GM03348 (cell line): ENCODE measurements at regions not wholly inside any gene's neighbourhood (a gene's known extent, or its start where the extent isn't known, plus 50 kb on each side); places are given as distances from the start of the nearest gene placed in this dataset.
"Not testable (repeated sequence)": the region's sequence is repeated elsewhere in the genome, so short reads cannot be mapped to it uniquely, and the experiment has no call there.

Experiments
- DNase-seq: peaks from one replicate; pipeline ENCODE4 v3.0.0; 2012; ENCODE audit warnings: low spot score

DNA sequence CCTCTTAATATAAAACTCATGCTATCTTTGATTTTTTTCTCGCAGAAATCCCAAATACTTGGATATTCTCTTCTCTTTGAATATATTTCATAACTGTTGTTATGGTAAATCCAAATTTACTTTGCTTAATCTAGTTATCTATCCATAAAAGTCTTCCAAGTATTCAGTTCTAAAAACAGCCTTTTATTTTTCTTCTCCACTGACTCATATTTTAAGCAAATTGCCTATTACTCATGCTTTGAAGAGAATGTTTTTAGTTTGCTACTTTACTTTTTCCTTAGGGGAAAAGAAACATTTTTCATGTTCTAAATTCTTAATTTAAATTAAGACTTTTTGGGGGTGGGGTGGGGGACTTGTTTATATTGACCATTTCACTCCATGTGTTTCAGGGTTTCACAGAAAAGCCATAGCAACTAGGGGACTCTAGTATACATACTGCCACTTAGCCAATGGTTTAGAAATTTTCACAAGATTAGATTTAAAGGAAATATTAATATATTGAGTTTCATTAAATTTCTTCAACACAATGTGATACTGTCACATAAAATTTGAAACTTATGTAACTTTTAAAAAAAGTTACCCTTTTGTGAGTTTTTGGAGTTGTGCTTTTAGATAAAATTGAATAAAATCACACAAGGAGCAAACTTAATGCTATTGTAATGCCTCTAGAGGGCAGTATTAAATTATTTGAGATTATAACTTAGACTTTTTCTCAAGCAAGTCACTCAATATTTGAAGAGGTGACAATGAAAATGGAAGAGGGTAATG lies 545.8 kb upstream of the ARRDC3 start:
- DNase-seq = peak; percentile 31

DNA sequence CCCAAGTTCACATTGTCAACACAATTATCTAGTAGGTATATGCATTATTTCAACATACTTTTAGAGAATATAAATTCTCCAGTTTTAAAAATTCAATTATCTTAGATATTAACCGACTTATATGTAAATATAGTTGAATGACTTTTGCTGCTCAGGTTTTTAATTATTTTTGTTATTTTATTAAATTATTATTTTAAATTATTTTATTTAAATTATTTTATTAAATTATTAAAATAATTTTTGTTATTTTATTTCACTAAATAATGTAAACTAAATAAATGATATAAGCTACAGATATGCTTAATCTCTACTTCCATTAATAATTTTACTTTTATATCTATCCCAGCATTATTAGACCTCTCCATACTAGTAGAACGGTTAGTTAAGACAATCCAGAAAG lies 544.3 kb upstream of the ARRDC3 start:
- DNase-seq = no peak

DNA sequence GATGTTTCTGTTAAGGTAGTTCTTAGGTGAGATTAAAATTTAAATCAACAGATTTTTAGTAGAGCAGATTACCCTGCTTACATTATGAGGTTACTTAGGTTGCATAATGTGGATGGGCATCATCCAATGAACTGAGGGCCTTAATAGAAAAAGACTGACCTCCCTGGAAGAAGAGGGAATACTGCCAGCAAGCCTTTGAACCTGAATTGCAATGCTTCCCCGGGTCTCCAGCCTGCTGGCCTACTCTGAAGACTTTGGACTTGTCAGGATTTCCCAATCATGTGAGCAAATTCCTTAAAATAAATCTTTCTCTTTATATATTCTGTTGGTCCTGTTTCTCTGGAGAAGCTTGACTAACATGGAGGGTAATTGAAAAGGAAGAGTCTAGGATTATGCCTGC lies 542.1 kb upstream of the ARRDC3 start:
- DNase-seq = no peak

DNA sequence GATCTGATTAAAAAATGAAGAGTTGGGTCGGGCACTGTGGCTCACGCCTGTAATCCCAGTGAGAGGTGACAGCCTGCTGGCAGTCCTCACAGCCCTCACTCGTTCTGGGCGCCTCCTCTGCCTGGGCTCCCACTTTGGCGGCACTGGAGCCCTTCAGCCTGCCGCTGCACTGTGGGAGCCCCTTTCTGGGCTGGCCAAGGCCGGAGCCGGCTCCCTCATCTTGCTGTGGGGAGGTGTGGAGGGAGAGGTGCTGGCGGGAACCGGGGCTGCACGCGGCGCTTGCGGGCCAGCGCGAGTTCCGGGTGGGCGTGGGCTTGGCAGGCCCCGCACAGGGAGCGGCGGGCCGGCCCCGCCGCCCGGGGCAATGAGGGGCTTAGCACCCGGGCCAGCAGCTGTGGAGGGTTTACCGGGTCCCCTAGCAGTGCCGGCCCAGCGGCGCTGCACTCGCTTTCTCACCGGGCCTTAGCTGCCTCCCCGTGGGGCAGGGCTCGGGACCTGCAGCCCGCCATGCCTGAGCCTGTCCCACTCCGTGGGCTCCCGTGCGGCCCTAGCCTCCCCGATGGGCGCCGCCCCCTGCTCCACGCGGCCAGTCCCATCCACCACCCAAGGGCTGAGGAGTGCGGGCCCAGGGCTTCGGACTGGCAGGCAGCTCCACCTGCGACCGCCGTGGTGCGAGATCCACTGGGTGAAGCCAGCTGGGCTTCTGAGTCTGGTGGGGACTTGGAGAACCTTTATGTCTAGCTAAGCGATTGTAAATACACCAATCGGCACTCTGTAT lies 534.1 kb upstream of the ARRDC3 start:
- not testable (repeated sequence) for DNase-seq

DNA sequence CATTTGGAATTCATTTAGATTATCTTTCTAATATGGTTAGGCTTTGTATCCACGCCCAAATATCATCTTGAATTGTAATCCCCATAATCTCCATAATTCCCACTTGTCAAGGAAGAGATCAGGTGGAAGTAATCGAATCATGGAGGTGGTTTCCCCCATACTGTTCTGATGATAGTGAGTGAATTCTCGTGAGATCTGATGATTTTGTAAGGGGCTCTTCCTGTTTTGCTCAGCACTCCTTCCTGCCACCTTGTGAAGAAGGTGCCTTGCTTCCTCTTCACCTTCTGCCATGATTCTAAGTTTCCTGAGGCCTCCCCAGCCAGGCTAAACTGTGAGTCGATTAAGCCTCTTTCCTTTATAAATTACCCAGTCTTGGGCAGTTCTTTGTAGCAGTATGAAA lies 527.5 kb upstream of the ARRDC3 start:
- no peak for DNase-seq

DNA sequence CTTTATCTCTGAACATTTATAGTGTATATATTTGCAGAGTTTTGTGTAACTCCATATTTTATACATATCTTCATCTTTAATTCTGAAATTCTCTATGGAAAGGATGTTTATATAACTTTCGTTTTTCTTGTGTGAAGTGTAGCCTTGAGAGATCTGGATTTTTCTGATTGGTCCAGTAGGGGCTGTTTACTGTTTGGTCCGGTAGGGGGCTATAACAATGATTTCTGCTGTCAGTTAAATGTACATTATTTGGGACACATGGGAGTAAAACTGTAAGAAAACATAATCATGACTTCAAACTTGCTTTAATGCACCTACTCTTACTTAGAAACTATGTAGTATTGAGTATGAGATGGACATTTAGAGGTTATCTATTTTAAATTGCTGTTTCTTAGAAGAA lies 527.1 kb upstream of the ARRDC3 start:
- no peak for DNase-seq

DNA sequence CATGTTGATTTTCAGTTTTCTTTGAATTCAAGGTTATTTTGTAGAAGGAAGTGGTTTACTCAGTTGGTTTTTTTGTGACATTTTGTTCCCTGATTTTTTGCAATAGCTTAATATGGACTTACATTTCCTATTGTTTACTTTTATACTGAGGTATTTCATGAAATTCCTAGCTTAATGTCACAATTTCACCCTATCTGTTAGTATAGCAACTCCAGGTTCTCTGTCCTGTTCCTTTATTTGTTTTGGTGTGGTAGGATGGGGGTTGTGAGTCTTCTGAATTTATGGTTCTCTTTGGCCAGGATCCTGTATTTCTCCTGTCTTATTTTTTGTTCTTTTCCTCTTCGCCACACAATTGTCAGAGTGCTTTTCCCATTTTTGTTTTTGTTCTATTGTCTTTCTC lies 523.4 kb upstream of the ARRDC3 start:
- no peak for DNase-seq

DNA sequence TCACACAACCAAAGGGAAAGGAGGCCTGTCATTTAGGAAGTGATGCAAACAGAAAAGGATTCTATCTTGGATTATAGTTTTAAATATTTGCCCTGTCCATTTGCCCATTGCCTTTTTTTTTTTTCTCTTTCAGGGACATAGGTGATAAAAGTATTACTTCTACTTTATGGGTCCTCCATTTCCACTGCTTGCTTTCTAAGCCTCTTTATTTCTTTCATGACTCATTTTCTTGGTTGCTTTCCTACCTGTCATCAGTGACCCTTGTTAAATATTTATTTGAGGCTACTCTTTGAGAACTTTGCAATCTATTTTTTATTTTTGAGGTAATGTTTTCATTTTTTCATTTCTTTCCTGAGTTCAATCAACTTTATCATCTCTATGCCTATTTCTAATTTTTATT lies 522.9 kb upstream of the ARRDC3 start:
- no peak for DNase-seq

DNA sequence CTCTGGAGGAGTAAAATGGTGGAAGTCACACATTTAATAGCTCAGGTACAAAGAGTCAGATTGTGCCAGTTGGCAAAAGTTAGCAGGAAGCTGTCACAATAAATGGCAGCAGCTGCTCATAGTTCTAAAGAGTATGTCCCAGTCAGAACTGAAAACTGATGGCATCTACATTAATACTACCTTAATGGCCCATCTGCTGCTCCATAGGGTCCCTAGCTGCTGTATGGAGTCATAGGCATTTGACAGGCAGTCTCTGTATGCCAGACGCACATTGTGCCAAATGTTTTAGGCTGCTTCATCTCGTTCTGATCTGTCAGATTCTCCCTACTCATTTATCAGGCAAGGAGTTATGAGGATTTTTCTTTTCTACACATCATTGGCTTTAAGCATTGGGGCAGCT lies 515.8 kb upstream of the ARRDC3 start:
- no peak for DNase-seq

DNA sequence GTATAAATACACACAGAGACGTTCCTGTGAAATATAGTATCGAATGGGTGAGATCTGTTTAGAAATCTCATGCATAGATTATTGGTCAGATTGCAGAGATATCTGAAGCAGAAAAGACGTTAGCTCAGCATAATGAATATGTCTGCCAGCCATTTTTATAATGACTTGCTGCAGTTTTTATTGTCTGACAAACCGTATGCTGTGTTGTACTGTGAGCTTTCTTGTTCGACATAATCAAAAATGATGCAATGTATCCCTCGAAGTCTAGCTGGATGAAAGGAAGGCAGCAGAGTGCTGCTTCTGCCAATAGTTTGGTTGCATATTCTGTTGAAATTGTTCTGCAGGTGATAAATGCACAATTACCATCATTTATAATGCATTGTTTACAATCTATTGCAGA lies 514.9 kb upstream of the ARRDC3 start:
- DNase-seq = no peak

DNA sequence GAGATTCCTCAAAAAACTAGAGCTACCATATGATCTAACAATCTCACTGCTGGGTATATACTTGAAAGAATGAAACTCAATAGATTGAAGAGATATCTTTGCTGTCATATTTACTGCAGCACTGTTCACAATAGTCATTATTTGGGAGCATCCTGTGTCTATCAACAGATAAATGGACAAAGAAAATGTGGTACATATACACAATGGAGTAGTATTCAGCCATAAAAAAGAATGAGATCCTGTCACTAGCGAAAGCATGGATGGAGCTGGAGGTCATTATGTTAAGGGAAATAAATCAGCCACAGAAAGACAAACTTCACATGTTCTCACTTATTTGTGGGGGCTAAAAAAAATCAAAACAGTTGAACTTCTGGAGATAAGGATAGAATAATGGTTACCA lies 505.7 kb upstream of the ARRDC3 start:
- DNase-seq = no peak

DNA sequence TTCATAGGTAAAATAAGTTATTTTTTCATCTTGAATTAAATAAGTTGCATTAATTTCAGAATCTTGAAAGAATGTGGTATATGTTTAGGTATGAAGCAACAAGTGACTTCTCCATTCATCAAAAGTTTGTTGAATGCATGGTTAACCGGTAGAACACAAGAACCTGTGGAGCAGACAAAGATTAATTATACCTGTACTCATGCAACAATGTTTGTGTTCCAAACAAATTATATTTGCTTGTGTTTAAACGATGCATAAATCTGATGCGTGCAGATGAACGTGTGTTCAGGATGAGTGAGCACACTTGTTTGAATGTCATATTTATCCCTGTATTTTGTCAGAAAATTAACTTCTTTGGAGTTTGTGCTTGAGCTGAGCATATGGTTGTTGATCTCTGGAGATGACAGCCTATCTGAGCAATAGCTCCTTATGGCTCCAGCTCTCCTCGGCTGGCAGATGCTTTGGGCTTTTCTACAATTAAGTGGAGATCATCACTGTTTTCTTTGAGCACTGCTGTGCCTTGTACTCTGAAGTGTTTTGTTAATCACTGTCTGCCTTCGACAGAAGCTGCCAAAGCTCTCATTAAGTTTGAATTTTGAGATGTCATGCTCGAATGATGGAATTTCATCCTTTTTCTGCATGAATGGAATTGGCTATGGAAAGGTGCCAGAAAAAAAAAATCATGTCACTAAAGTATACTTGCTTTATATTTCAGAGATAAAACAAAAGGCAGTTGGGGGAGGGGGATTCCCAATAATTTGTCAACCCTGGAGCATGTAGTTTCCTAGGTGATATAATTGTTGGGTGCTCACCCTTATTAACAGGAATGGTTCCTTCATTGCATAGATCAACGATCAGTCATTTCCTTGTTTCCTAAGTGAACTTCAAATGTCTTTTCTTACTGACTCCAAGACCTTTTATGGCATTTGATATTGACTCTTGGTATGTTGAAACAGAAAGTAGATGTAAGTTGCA lies 502.5 kb upstream of the ARRDC3 start:
- no peak for DNase-seq

DNA sequence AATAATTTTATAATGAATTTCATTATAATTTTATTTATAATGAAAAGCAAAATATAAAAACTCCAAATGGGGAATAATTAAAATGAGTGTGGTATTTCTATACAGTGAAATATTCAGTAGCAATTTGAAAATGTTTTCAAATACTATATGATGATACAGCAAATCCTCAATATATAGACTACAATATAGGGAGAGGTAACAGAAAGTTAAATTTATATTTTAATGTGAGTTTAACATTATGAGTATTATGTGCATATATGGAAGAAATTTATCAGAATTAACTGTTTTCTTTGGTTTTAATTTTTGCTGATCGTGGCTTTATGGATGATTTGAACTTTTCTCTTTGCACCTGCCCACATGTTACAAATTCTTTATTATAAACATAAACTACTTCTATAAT lies 500.9 kb upstream of the ARRDC3 start:
- DNase-seq = no peak

DNA sequence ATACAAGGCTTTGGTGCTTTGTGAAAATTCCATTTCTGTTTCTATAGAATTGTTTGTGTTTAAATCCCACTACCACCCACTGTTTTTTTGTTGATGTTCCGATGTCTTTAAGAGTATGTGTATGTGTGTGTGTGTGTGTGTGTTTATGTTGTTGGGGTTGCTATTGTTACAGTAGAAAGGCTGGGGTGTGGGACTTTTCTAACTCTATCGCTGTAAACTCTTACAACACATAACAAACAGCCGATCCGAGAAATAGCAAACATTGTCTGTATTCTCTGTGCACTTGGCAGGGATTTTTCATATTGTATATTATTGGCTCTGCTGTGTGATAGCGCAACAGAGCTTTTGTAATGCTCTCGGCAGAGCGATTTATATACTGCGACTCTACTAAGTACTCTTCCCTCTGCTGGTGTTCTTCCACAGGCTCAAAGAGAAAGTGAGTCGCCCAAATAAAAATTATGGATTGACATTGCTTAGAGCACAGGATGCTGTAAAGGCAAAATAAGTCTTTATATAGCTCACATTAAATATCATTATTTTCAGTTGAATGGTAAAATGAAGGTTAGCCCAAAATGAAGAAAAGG lies 492.2 kb upstream of the ARRDC3 start:
- no peak for DNase-seq

DNA sequence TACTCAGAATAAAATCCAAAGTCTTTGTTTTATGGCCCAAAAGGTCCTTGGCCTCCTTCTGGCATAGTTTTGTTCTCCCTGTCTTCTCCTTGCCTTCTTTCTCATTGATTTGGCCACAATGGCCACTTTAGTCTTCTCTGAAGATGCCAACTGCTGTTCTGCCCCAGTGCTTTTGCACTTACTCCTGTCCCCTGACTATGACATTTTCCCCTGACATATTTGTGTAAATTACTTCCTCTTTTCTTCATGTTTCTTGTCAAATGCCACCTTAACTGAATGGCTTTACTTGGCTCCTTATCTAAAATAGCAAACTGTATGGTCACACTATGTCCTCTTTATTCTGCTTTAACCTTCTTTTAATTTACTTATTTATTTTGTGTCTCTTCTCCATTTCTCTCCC lies 484.7 kb upstream of the ARRDC3 start:
- DNase-seq = no peak

DNA sequence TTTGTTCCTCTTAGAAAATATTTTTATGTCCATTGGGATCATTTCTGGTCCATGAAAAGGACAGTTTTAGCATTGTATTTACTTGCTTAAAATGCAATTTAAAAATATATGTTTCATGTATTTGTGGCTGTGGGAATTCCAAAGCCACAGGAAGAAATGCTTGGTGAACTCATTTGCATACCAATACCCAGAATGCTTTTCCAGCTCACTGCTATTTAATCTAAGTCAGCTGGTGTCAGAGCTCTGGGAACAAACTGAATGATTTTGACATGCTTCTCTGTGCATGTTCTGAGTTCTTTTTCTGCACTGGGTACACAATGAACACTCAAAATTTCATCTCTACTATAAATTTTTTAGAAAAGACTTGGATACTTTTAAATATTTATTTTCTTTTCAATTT lies 482.8 kb upstream of the ARRDC3 start:
- no peak for DNase-seq

DNA sequence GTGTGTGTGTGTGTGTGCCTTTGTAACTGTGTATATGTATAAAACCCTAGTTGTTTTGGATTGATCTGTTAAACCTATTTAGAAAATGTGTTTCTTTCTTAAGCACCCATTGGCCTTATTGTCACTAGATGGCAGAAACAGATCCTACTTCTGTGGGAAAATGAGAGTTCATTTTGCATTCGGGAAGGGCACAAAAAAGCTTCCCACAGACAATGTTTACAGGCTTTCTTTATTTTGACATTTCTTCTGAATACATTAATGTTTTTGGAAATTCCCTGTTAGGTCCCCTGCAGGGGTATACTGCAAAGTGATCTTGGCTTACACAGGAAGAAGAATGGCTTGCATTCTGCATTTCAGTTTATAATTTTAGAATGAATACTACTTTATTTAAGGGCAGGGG lies 481.8 kb upstream of the ARRDC3 start:
- no peak for DNase-seq

DNA sequence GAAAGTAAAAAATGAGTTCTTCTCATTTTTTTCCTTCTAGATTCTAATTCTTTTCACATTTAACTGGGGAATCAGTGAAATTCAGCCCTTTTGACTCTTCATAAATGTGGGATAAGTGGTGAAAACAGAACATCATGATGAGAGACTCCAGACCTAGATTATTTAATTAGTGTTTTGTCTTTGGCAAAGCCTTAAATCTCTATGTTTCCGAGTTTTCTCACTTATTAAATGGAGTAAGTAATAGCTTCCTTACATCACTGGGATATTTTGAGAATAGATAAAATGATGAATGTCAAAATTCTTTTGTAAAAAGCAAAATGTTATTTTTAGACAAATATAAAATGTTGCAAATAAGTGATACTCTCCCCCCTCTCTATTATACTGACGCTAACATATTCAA lies 468.6 kb upstream of the ARRDC3 start:
- DNase-seq = no peak

DNA sequence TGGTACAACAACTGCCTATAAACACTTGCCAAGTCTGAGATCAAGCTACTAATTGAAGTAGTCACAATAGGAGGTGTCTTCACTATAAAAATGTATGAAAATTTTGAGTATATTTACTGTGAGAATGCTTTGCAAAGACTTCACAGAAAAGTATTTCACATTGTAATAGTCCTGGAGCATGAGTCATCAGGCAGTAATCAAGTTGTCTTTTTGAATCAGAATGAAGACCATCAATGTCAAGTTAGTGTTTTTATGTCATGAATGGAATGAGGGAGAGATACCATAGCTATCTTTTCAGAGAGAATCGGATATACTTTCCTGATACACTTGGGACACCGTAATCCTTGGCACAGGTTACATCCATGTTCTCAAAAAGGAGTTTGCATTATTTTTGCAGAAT lies 466.9 kb upstream of the ARRDC3 start:
- DNase-seq = no peak

DNA sequence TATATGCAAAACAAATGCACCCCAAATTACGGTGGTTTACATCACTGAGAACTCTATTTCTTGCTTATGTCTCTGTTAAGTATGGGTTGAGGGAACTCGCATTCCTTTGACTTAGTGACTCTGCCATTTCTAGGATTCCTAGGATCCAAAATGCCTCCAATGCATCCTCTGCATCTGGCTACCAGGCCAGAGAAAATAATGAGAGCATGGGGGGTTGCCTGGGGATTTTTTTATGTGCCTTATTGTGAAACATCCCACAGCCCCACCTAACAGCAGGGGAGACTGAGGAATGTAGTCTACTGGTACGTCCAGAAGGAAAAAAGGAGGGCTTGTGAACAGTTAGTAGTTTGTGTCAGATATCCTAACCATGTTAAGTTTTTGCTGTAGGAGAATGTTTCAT lies 466.0 kb upstream of the ARRDC3 start:
- no peak for DNase-seq

DNA sequence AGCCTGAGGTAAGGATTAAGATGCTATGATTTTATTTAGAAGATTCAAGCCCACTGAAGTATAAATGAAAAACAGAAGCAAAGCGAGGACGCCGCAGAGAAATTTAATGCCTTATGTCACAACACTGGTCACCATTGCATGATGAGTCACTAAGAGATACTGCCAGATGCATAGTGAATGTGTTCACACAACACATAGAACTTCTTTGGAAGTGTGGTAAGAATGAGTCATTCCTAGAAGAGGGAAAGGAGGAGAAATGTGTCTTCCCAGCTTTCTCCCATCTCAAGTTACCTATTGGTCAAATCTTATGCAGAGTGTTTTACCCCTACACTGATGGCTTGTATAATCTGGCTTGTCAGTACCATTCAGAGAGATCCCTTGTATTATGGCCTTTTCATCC lies 465.3 kb upstream of the ARRDC3 start:
- DNase-seq = peak; percentile 10

DNA sequence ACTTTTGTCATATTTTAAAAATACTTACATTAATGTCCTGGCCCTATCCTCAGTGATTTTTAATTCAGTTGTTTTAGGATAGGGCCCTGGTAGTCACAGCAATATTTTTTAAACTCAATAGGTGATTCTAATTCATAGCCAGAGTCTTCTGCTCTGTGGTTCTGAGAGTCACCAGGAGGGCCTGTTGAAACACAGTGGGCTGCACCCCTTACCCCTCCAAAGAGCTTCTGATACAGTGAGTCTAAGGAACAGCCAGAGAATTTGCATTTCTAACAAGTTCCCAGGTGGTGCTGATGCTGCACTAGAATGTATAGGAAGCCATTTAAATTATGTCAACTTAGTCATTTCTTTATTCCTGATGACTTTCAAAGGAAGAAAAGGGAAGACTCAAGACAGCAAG lies 458.3 kb upstream of the ARRDC3 start:
- DNase-seq = no peak
